IPS DF 4.7 (cell line): ENCODE measurements at regions not wholly inside any gene's neighbourhood (a gene's known extent, or its start where the extent isn't known, plus 50 kb on each side); places are given as distances from the start of the nearest gene placed in this dataset.

Experiments
- DNase-seq: peaks from one replicate; pipeline ENCODE4 v3.0.0-alpha.2; 2013; ENCODE audit warnings: low spot score; ENCODE audit errors: extremely low read depth

- no peak for DNase-seq
Observed at GRCh38 chr17:34420254-34420766, 57.3 kb upstream of the CCL1 start.

GRCh38 chr17:34416116-34416515, 53.1 kb upstream of the CCL1 start:
- no peak for DNase-seq

GRCh38 chr17:34414339-34414738, 51.3 kb upstream of the CCL1 start:
- no peak for DNase-seq

GRCh38 chr17:34413443-34414119, 50.5 kb upstream of the CCL1 start:
- no peak for DNase-seq

GRCh38 chr17:34412965-34413441, 50.0 kb upstream of the CCL1 start:
- DNase-seq: no peak
